ENCODE measurements at regions not wholly inside any gene's neighbourhood (a gene's known extent, or its start where the extent isn't known, plus 50 kb on each side); places are given as distances from the start of the nearest gene placed in this dataset.
"Not testable (repeated sequence)": the region's sequence is repeated elsewhere in the genome, so short reads cannot be mapped to it uniquely, and the experiment has no call there.

DNA sequence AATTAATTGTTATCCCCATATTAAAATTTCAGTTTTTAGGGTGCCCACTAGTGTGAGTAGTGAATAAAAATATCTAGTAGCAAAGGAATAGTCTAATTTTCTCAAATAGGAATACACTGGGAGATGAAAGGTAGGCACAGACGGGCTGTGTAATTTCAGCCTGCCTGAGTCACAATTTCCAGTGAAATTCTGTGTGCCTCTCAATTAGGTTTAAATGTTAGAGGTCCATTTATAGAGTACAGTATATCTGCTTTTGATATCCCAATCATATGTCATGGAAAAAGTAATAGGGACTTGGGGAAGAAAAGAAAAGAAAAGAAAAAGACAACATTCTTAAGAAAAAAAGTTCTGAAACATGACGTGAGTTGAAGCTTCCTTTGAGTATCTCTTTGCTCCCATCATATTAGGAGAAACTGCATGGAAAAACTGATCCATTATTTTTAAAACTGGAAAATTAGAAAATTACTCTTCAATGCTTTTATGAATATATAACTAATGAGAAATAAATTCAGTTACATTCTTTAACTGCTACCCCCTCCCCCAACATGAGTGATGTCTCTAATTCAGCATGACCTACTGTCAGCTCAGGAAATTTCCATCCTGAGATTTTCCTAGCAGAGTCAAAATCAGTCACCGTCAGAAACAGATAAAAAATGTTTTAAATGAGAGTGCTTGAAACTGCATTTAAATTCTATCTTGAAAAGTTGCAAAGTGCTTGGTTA, 473.8 kb upstream of the HSF2 start:
- DNase-seq (ENCODE audit: low spot score), result no peak

GRCh38 chr6:121929301-121929700, 470.2 kb upstream of the HSF2 start:
- DNase-seq (ENCODE audit: low spot score), result no peak

- peak; percentile 20 for DNase-seq (ENCODE audit: low spot score)
Observed at GRCh38 chr6:121932076-121932991, 467.1 kb upstream of the HSF2 start.

GRCh38 chr6:121934451-121934850, 465.0 kb upstream of the HSF2 start:
- DNase-seq (ENCODE audit: low spot score), result no peak

- DNase-seq (ENCODE audit: low spot score), result no peak
Observed at GRCh38 chr6:121940728-121941127, 458.7 kb upstream of the HSF2 start.

DNA sequence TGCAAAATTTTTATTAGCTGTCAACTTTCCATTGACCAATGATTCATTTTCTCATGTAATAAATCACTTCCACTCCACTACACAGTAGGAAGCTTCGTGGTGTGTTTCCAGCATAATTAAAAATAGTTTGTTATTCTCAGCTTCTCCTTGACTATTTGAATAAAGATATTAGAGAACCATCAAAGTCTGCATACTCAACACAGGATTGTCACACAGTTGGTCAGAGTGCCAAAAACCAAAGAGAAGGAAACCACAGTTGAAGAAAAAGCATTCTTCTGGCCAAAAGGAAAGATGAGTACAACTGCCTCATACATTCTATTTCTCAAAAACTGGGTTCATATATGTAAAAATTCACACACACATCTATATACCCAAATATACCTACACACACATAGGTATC, 455.1 kb upstream of the HSF2 start:
- DNase-seq (ENCODE audit: low spot score), result no peak

DNA sequence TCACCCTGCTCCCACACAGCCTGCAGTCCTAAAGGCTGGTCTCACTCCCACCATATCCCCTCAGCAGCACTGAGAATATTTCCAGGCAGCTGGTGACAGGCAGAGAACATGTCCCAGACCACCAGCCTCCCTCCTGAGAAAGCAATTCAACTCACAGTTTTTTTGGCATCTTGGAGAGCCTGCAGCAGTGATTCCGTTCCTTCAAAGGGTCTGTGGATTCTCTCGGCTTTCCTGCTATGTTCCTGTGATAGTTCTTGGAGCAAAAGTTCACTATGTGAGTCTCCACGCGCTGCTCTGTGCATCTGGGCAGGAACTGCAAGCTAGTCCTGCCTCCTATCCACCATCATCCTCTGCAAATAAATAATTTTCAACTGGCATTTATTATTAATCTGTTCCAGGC, 448.3 kb upstream of the HSF2 start:
- DNase-seq (ENCODE audit: low spot score), result no peak

DNA sequence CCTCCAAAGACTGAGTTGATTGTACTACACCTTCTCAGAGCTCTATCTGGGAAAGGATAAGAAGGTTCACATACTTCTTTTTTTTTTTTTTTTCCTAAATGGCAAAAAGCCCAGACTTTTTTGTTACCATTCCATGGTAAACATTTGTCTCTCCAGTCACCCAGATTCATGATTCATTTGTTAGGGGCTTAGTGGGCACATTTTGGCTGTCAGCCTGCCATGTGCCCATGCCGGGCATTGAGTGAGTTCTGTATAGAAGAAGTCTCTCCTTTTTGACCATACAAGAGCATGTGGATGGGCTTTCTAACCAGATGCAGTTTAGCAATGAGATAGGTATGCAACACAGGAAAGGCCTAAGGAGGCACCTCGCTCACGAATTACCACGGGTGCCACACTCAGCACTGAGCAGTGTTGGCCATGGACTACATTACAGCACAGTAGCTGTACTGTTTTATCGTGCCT, 447.5 kb upstream of the HSF2 start:
- no peak for DNase-seq (ENCODE audit: low spot score)

DNA sequence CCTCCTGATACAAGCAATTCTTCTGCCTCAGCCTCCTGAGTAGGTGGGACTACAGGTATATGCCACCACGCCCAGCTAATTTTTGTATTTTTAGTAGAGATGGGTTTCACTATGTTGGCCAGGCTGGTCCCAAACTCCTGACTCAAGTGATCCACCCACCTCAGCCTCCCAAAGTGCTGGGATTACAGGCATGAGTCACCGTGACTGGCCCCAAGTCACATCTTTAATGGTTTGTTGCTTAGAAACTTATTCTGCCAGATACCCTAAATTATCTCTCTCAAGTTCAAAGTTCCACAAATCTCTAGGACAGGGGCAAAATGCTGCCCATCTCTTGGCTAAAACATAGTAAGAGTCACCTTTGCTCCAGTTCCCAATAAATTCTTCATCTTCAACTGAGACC, 444.1 kb upstream of the HSF2 start:
- not testable (repeated sequence) for DNase-seq (ENCODE audit: low spot score)

DNA sequence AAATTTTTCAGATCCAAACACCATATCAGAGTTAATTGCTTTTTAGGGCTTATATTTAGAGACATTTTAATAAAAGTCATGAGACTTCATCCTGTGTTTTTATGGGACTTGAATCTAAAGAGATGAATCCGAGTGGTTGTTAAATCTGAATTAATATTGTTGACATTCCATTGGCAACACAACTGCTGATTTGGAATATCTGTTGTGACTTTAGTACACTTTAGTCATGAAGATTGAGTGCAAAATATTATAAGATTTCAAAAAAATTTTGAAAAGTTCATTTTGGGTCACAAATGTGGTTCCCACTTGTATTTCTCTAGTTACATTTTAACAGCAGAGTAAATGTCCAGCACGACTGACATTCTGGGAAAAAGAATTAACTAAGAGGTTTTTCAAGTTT, 442.7 kb upstream of the HSF2 start:
- no peak for DNase-seq (ENCODE audit: low spot score)

GRCh38 chr6:121959501-121959900, 440.0 kb upstream of the HSF2 start:
- no peak for DNase-seq (ENCODE audit: low spot score)

- no peak for DNase-seq (ENCODE audit: low spot score)
Observed at GRCh38 chr6:121961619-121962125, 437.8 kb upstream of the HSF2 start.

DNA sequence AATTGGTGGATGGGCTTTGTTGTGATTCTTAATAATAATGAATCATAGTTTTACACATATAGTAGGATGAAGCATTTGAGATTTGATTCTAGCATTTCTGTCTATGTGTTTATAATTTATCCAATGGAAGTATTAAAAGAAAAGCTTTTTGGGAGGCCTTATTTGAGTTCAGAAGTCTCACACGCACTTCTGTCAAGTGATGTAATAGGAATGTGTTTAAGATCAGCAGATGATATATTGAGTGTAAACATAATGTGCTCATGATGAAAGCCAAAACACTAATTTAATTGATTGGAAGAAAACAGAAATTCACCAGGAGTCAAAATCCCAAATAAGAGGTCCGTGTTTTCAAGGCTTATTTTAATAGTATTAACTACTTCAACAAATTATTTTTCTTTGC, 435.6 kb upstream of the HSF2 start:
- DNase-seq (ENCODE audit: low spot score), result no peak

- no peak for DNase-seq (ENCODE audit: low spot score)
Observed at GRCh38 chr6:121965739-121966138, 433.7 kb upstream of the HSF2 start.

DNA sequence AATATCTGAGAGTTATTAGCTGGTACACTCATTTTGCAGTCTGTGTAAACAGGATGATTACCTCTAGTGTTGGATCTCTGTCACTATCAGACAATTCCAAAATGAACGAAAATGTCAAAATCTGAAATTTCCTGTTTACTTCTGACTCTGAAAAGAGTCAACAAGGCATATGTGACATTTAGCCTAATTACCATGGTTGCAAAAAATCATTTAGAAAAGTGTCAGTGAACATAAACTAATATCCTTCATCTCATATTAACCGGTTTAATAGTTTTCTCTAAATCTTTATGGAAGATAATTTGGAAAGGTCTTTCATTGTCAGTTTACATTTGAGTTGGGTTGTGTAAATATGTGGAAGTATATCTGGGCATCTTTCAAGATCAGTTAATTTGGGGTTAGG, 431.8 kb upstream of the HSF2 start:
- no peak for DNase-seq (ENCODE audit: low spot score)

DNA sequence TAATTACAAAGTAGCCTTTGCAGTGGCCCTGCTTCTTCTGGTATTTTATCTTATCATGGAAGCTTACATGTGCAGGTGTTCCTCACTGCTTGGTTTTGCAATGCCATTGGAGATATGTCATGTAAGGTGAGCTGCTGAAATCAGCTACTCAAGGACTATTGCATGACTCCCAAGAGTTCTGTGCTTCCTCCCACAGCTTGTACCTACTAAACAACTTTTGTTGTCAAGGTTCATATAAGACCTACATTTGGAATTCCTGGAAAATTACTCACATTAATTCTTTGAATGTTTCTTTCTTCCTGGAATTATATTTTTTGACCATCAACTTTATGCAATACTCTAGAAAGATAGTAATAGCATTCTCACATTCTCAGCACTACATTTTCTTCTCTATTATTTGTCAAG, 427.5 kb upstream of the HSF2 start:
- no peak for DNase-seq (ENCODE audit: low spot score)

- DNase-seq (ENCODE audit: low spot score), result no peak
Observed at GRCh38 chr6:121984956-121985355, 414.5 kb upstream of the HSF2 start.

DNA sequence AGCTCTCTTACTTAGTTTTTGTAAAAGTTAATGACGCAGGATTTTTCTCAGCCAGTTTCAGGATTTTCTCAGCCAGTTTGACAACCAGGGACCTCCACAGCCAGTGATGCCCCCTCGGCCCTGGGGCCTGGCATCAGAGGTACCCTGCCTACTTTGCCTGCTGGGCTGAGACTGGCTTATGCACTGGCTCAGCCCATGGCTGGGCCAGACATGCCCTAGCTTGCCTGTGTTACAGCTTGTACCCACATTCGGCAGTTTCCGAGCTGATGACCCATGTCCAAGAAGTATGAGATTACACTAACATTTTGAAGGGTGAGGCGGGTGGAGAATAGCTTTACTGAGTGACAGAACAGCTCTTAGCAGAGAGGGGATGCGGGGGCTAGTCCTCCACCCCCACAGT, 406.1 kb upstream of the HSF2 start:
- DNase-seq (ENCODE audit: low spot score), result no peak

- DNase-seq (ENCODE audit: low spot score), result no peak
Observed at GRCh38 chr6:121994919-121995318, 404.5 kb upstream of the HSF2 start.

- no peak for DNase-seq (ENCODE audit: low spot score)
Observed at GRCh38 chr6:121998631-121999030, 400.8 kb upstream of the HSF2 start.

DNA sequence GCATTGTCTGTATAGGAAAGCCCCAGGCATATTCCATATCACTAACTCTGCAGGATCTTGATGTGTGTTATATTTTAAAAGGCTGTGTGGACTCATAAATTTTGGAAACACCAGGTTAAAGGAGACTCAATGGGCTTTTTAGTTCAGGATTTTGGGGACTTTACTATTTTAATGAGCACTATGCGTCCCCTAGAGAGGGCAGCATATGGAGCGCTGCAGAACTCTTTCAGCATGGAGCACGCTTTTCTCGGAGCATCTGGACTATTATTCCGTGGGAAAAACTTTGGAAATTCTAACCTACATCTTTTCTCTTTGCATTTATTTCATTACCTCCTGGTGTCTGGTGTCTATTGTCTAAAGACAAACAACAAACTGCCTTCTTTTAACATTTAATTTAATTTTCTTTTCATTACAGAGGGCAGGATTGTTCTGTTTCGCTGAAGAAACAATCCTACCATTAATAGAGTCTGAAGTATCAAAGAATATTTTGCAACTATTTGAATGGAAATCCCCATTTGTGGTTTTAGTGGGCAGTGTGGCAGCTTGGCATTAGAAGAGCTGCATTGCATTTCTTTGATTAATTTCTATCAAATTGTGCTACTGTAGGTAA, 399.9 kb upstream of the HSF2 start:
- no peak for DNase-seq (ENCODE audit: low spot score)

DNA sequence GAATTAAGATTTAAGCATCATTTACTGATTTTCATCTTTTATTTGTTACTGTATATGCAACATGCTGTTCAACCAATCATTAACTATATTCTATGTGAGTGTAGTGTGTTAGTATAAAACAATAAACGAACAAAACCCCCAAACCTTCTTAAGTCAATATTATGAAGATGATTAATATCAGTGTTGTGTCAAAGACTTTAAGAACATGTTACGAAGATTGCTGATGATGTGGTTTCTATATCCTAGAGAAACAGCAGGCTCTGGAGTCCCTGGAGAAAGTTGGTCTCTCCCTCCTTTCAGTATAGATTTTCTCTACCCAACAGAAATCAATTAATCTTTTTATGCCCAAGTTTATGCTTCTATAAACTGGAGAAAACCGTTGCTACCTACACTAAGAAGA, 393.8 kb upstream of the HSF2 start:
- no peak for DNase-seq (ENCODE audit: low spot score)

GRCh38 chr6:122007339-122007738, 392.1 kb upstream of the HSF2 start:
- DNase-seq (ENCODE audit: low spot score), result no peak
